HEK293 (cell line): ENCODE measurements at regions not wholly inside any gene's neighbourhood (a gene's known extent, or its start where the extent isn't known, plus 50 kb on each side); places are given as distances from the start of the nearest gene placed in this dataset.

ENCODE experiments used
- CTCF ChIA-PET: fragments of 350-600 bp; formaldehyde crosslinking; extraction: SDS; loops from one replicate; lab custom pipeline; 2021; ENCODE audit warnings: antibody characterized with exemption; lab: Yijun Ruan, JAX
- POLR2A ChIA-PET: fragments of 300-600 bp; formaldehyde crosslinking; extraction: SDS; loops from one replicate; lab custom pipeline; 2020; ENCODE audit warnings: antibody characterized with exemption, inconsistent platforms; lab: Yijun Ruan, JAX
- H3K27ac ChIP-seq: fragments of 200-500 bp; sonication (Bioruptor generic); 2 replicates; pipeline ENCODE4 v1.5.1; 2014; ENCODE audit warnings: low read depth, low read length, control low read depth, inconsistent platforms; ENCODE audit errors: extremely low read depth
- H3K36me3 ChIP-seq, 2 experiments: fragments of 200-500 bp in 1 of 2; sonication (Bioruptor generic) in 1 of 2; 1 replicate in 1 of 2; 2 replicates in 1 of 2; pipeline ENCODE4 v1.5.1; 2014 to 2017; ENCODE audit warnings: inconsistent platforms in 2 of 2, low read length in 2 of 2; ENCODE audit not compliant: control insufficient read depth in 2 of 2, insufficient read depth in 1 of 2
- H3K4me1 ChIP-seq: fragments of 200-500 bp; sonication (Bioruptor generic); 2 replicates; pipeline ENCODE4 v1.5.1; 2014; ENCODE audit warnings: mild to moderate bottlenecking, low read length, inconsistent platforms; ENCODE audit not compliant: control insufficient read depth, insufficient read depth
- H3K4me3 ChIP-seq: 2 replicates; pipeline ENCODE4 v1.5.1; 2011; ENCODE audit warnings: low read depth, mild to moderate bottlenecking, control low read depth, low read length, moderate library complexity
- H3K9me3 ChIP-seq: fragments of 200-500 bp; sonication (Bioruptor generic); 2 replicates; pipeline ENCODE4 v1.5.1; 2014; ENCODE audit warnings: low read depth, low read length, inconsistent platforms; ENCODE audit not compliant: control insufficient read depth, insufficient read depth
- HOXC10 ChIP-seq: sonication (generic); formaldehyde crosslinking; IDR thresholded peaks from 2 replicates; pipeline ENCODE4 v1.8.1; 2023; ENCODE audit warnings: mild to moderate bottlenecking, missing genetic modification reagents
- REPIN1 ChIP-seq: fragments of 450-650 bp; formaldehyde crosslinking; IDR thresholded peaks from 2 replicates; pipeline ENCODE4 v1.5.1; 2017; ENCODE audit warnings: missing biosample characterization, missing genetic modification characterization, low read depth
- REST ChIP-seq: fragments of 450-650 bp; formaldehyde crosslinking; IDR thresholded peaks from 2 replicates; pipeline ENCODE4 v1.5.1; 2016; ENCODE audit warnings: missing biosample characterization, missing genetic modification characterization
- SALL2 ChIP-seq: fragments of 450-650 bp; formaldehyde crosslinking; IDR thresholded peaks from 2 replicates; pipeline ENCODE4 v1.5.0; 2017; ENCODE audit warnings: missing biosample characterization, mild to moderate bottlenecking, missing genetic modification characterization, borderline replicate concordance
- SCRT1 ChIP-seq: fragments of 450-650 bp; formaldehyde crosslinking; IDR thresholded peaks from 2 replicates; pipeline ENCODE4 v1.5.1; 2016; ENCODE audit warnings: missing biosample characterization, missing genetic modification characterization, borderline replicate concordance
- ZBTB11 ChIP-seq: fragments of 450-650 bp; formaldehyde crosslinking; conservative IDR thresholded peaks from 2 replicates; pipeline ENCODE4 v1.5.1; 2016; ENCODE audit warnings: low read depth, missing biosample characterization, missing genetic modification characterization
- ZNF140 ChIP-seq: fragments of 450-650 bp; formaldehyde crosslinking; IDR thresholded peaks from 2 replicates; pipeline ENCODE4 v1.5.1; 2016; ENCODE audit warnings: missing biosample characterization, missing genetic modification characterization
- ZNF174 ChIP-seq: fragments of 450-650 bp; formaldehyde crosslinking; IDR thresholded peaks from 2 replicates; pipeline ENCODE4 v1.5.0; 2017; ENCODE audit warnings: missing biosample characterization, mild to moderate bottlenecking, missing genetic modification characterization
- ZNF311 ChIP-seq: fragments of 450-650 bp; formaldehyde crosslinking; IDR thresholded peaks from 2 replicates; pipeline ENCODE4 v1.5.1; 2017; ENCODE audit warnings: missing biosample characterization, missing genetic modification characterization, borderline replicate concordance
- ZNF404 ChIP-seq: fragments of 450-650 bp; formaldehyde crosslinking; IDR thresholded peaks from 2 replicates; pipeline ENCODE4 v1.5.1; 2017; ENCODE audit warnings: missing biosample characterization, missing genetic modification characterization
- ZNF416 ChIP-seq: fragments of 450-650 bp; formaldehyde crosslinking; IDR thresholded peaks from 2 replicates; pipeline ENCODE4 v1.5.1; 2016; ENCODE audit warnings: missing biosample characterization, missing genetic modification characterization
- ZNF449 ChIP-seq: fragments of 450-650 bp; formaldehyde crosslinking; IDR thresholded peaks from 2 replicates; pipeline ENCODE4 v1.5.1; 2017; ENCODE audit warnings: missing biosample characterization, mild to moderate bottlenecking, missing genetic modification characterization, moderate library complexity
- ZNF530 ChIP-seq: fragments of 450-650 bp; formaldehyde crosslinking; IDR thresholded peaks from 2 replicates; pipeline ENCODE4 v1.5.1; 2016; ENCODE audit warnings: low read depth, missing biosample characterization, missing genetic modification characterization
- ZNF548 ChIP-seq: fragments of 450-650 bp; formaldehyde crosslinking; IDR thresholded peaks from 2 replicates; pipeline ENCODE4 v1.5.1; 2016; ENCODE audit warnings: missing biosample characterization, missing genetic modification characterization
- ZNF621 ChIP-seq: fragments of 450-650 bp; formaldehyde crosslinking; IDR thresholded peaks from 2 replicates; pipeline ENCODE4 v1.5.1; 2017; ENCODE audit warnings: missing biosample characterization, missing genetic modification characterization
- ZNF654 ChIP-seq: fragments of 450-650 bp; formaldehyde crosslinking; IDR thresholded peaks from 2 replicates; pipeline ENCODE4 v1.5.1; 2016; ENCODE audit warnings: low read depth, missing biosample characterization, missing genetic modification characterization
- ZSCAN4 ChIP-seq: fragments of 450-650 bp; formaldehyde crosslinking; IDR thresholded peaks from 2 replicates; pipeline ENCODE4 v1.5.1; 2017; ENCODE audit warnings: missing biosample characterization, missing genetic modification characterization

GRCh38 chr10:33833566-33833965 is 499.1 kb upstream of the NRP1 start:
- no peak for TF ChIP-seq ZNF311 (tag by site-specific recombination)
- no peak for TF ChIP-seq REPIN1 (tag by site-specific recombination)
- no peak for TF ChIP-seq ZNF404
- TF ChIP-seq SALL2 = no peak
- no peak for TF ChIP-seq REST (tag by site-specific recombination)
- TF ChIP-seq ZBTB11 (tag by site-specific recombination) = no peak
- no peak for TF ChIP-seq ZNF174 (tag by site-specific recombination)
- no peak for TF ChIP-seq ZNF416 (tag by site-specific recombination)
- TF ChIP-seq ZNF548 (tag by site-specific recombination) = no peak
- TF ChIP-seq HOXC10 = no peak
- no peak for TF ChIP-seq ZNF654 (tag by site-specific recombination)
- no peak for TF ChIP-seq SCRT1 (tag by site-specific recombination)
- no peak for TF ChIP-seq ZNF140 (tag by site-specific recombination)
- no peak for TF ChIP-seq ZNF530 (tag by site-specific recombination)
- no peak for TF ChIP-seq ZSCAN4 (tag by site-specific recombination)
- no peak for TF ChIP-seq ZNF449 (tag by site-specific recombination)
- no peak for TF ChIP-seq ZNF621 (tag by site-specific recombination)
- no peaks in the 10 kb centered on the region for H3K4me1 ChIP-seq
- no peak overlapping the region for H3K4me3 ChIP-seq
- no peaks in the 10 kb centered on the region for H3K36me3 ChIP-seq
- no peaks in the 10 kb centered on the region for H3K9me3 ChIP-seq
- POLR2A ChIA-PET = no interaction called here
- CTCF ChIA-PET = no interaction called here
- H3K27ac ChIP-seq = no peak overlapping the region
